HG03442 (cell line): ENCODE measurements at regions not wholly inside any gene's neighbourhood (a gene's known extent, or its start where the extent isn't known, plus 50 kb on each side); places are given as distances from the start of the nearest gene placed in this dataset.

Source experiments
- ATAC-seq: cut with Tn5 transposase; IDR thresholded peaks from one replicate; pipeline ENCODE4 v1.9.1; 2021; ENCODE audit warnings: mild to moderate bottlenecking, moderate library complexity; ENCODE audit not compliant: unreplicated experiment

- ATAC-seq = no peak
These were observed 136.5 kb upstream of the ETAA1 start for GRCh38 chr2:67260343-67261277.

GRCh38 chr2:67267241-67267640 is 129.9 kb upstream of the ETAA1 start:
- ATAC-seq = no peak

GRCh38 chr2:67268797-67269196 is 128.3 kb upstream of the ETAA1 start:
- ATAC-seq = no peak

GRCh38 chr2:67272195-67272594 is 124.9 kb upstream of the ETAA1 start:
- ATAC-seq = no peak

DNA sequence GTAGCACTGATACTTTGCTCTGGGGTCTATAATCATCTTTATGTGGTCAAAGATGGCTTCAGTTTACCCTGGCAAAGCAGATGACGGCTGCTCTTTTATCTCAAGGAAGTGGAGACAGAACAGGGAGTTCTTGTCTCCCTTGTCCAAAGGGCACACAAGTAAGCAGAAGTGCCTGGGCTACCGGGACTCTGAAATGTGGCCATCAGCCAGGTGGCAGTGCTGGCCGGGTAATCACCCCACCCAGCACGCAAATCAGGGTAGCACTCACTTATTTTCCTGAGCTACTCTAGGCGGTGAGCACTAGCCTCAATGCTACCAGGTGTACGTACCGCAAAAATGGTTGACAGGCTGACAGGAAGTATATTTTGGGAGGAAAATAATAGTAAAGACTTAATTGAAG is 119.7 kb upstream of the ETAA1 start:
- ATAC-seq = no peak

- ATAC-seq = no peak
These were observed 116.0 kb upstream of the ETAA1 start for GRCh38 chr2:67281101-67281500.

DNA sequence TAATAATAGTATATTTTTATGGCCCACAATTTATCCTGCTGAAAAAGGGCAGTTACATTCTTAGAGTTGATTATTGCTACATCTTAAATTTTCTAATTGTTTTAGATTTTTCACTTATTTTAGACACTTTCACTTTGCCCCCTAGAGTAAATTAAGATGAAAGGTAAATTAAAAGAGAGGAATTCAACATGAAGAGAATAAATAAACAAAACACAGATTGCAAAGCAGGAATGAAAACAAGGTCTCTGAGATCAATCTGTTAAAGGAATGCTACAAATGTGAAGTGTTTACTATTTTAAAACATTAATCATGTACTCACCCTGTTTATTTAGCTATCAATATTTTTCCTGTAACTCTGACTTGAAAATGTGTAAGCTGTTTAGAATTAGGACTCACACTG is 113.5 kb upstream of the ETAA1 start:
- ATAC-seq = no peak

GRCh38 chr2:67286981-67287759 is 110.0 kb upstream of the ETAA1 start:
- ATAC-seq = no peak

- no peak for ATAC-seq
These were observed 107.9 kb upstream of the ETAA1 start for GRCh38 chr2:67289271-67289670.

- ATAC-seq = no peak
These were observed 107.2 kb upstream of the ETAA1 start for GRCh38 chr2:67289921-67290371.

DNA sequence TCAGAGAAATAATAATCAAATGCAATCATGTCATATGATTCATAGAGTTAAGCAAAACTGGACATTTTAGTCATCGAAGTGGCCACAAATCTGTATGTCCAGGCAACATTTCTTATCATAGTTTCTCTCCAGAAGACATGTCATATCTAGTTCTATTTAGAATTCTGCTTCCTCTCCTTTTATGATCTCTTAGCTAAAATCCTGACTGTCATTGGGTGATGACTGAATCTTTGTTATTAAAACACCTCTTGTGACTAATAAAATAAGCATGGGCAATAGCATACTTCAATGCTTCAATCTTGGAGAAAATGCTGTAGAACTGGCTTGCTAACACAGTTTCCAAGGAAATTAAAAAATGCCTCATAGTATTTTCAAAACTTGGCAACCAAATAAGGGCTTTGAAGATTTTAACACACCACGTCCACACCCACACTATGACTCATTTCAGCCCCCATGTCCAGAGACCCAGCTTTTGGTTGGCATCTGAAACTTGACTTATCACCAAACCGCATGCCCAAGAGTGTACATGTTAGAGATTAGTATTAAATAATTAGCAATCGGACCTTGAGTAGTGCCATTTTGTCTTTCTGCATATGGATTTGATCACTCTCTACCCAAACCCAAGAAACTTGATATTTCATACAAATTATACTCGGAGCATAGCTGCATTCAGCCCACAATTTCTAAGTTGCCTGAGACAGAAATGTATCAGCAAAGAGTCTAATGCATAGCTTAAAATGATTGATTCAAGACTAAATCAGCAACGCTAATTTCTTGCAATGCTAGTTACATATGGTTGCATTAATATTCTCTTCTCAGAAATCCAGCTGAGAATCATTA is 106.5 kb upstream of the ETAA1 start:
- no peak for ATAC-seq

- ATAC-seq = no peak
These were observed 102.9 kb upstream of the ETAA1 start for GRCh38 chr2:67294218-67294617.

DNA sequence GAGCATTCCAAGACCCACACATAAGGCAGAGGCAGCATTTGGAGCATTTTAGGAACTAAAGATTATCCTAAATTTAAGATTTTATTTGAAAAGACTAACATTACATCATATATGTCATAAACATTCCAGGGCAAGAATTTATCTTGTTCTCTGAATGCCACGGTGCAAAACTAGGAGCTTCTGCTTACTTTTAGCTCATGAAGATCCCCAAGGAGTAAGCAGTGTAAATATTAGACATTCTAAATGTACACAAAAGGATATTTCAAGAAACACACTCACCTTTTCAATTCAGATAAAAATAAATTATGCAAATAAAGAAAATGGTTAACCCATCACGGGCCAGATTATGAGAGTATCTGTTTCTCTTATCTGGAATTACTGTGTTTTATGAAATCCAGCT is 101.7 kb upstream of the ETAA1 start:
- ATAC-seq = no peak

DNA sequence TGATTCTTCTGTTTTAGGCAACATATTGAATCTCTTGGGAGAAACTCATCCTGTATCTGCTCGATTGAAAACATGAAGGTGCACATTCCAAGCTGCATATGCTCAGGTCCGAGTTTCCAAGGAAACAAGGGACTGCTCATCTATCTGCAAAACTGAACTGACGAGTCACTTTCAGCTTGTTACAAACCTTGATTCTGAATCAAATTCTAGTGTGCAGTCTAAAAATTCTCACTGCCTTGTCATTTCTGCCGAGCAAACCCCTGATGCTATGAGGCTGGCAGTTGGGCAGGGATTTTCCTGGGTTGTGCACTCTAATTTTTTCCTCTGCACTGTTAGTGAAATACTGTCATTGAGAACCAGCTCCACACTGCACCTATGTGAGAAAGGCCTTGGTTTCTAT is 101.3 kb upstream of the ETAA1 start:
- no peak for ATAC-seq

- no peak for ATAC-seq
These were observed 92.7 kb upstream of the ETAA1 start for GRCh38 chr2:67304300-67304890.

DNA sequence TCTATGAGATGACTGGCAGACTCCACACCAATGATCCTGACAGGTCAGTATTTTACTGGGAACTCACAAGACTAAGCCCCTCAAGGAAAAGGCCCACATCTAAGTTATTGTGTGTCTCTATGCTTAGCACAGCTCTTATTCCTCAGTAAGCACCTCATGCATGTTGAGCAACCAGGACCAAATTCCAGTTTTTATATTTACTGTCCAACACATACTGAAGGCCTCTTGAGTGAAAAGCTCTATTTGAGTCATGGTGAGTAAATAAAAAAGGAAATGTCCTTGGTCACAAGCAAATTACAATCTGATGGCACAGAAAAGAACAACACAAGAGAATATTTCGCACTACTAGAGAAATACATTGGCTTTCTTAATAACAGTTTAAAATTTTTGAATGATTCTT is 87.9 kb upstream of the ETAA1 start:
- ATAC-seq = no peak

DNA sequence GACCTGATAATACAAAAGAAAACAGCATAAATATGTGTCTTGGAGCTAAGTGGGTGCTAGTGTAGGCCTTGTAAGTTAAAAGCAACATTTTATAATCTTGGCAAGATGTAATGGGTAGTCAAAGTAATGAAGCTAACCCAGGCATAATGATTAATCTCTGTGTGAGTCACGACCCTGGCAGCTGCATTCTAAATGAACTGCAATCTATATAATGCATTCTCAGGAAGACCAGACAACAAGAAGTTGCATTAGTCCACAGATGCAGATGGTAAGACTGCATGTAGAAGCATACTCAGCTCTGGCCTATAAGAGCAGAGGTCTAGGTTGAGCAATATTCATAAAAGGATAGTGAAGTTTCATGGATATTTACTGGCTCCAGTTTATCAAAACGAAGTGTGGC is 85.6 kb upstream of the ETAA1 start:
- no peak for ATAC-seq

- no peak for ATAC-seq
These were observed 84.3 kb upstream of the ETAA1 start for GRCh38 chr2:67312871-67313270.

- no peak for ATAC-seq
These were observed 83.6 kb upstream of the ETAA1 start for GRCh38 chr2:67313536-67313935.

DNA sequence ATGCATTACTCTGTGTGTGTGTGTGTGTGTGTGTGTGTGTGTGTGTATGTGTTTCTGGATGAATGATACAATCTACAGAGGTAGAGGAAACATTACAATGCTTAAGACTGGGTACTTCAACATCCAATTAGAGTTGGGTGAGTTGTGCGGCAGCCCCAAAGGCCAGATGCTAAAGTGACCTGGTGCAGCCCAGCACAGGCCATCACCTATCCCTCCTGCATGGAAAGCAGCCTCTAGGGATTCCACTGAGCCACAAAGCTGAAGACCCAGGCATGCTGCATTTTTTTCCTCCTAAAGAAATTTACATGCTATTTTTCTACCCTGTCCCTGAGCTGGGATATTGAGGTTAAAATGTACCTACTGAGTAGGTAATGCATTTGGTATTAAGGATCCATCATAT is 79.1 kb upstream of the ETAA1 start:
- ATAC-seq = no peak

DNA sequence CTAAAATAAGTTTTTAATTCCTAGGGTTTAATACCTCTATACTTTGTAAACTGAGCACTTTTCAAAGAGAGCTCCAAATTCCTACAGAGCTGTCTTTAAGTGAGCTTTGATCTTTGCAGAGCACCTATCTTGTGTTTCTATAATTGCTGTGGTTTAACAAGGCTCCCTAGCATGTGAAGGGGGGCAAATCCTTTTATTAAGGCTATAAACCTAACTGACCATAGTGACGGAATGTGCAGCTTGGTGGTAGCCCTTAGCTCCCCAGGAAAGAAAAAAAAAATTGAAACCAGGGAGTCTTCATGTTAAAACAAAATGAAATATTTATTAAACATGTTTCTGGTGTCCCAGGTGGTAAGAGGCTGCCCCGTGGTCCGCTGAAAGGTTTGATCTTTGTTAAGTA is 78.6 kb upstream of the ETAA1 start:
- no peak for ATAC-seq
